Gastroesophageal sphincter (tissue), 3 donors: ENCODE measurements at regions not wholly inside any gene's neighbourhood (a gene's known extent, or its start where the extent isn't known, plus 50 kb on each side); places are given as distances from the start of the nearest gene placed in this dataset.
A peak's percentile ranks its signal among the peaks of the same experiment; 100 is the strongest.

ENCODE experiments used
- CTCF ChIP-seq, 4 experiments: fragments of 200-600 bp in 2 of 4; fragments of 450-650 bp in 2 of 4; sonication (generic) in 1 of 4; IDR thresholded peaks; one replicate each; pipeline ENCODE4 v1.5.1; 2017 to 2019; ENCODE audit warnings: antibody characterized with exemption in 4 of 4, mild to moderate bottlenecking in 2 of 4, moderate library complexity in 2 of 4
- EP300 ChIP-seq: sonication (generic); formaldehyde crosslinking; IDR thresholded peaks from one replicate; pipeline ENCODE4 v1.6.1; 2017; ENCODE audit warnings: antibody characterized with exemption, mild to moderate bottlenecking
- POLR2A ChIP-seq, 2 donors: fragments of 450-650 bp; IDR thresholded peaks; one replicate each; pipeline ENCODE4 v1.6.1; 2017; ENCODE audit warnings: antibody characterized with exemption in 2 of 2, mild to moderate bottlenecking in 2 of 2, moderate library complexity in 1 of 2
- POLR2AphosphoS5 ChIP-seq: sonication (generic); formaldehyde crosslinking; IDR thresholded peaks from one replicate; pipeline ENCODE4 v1.6.1; 2017; ENCODE audit warnings: antibody characterized with exemption

DNA sequence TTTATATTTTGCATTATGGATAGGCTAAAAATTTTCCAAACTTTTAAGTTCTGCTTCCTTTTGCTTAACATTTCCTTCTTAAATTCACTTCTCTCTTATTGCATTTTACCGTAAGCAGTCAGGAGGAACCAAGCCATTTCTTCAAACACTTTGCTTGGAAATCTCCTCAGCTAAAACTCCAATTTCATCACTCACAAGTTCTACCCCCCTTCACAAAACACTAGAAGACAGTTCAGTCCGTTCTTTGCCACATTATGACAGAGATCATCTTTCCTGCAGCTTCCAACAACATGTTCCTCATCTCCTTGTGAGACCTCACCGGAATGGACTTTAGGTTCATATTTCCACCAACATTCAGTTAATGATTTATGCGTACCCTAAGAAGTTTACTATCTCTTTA, 79.2 kb upstream of the LY86 start:
- TF ChIP-seq POLR2A (IDR thresholded peaks at IDR 0.05) (no peak), CTCF (IDR thresholded peaks at IDR 0.05) (no peak), POLR2AphosphoS5 (peak; percentile 7), EP300 (no peak)
